HG02870 (cell line): ENCODE measurements at regions not wholly inside any gene's neighbourhood (a gene's known extent, or its start where the extent isn't known, plus 50 kb on each side); places are given as distances from the start of the nearest gene placed in this dataset.

Experiments used
- ATAC-seq: cut with Tn5 transposase; IDR thresholded peaks from one replicate; pipeline ENCODE4 v1.9.1; 2021; ENCODE audit warnings: mild to moderate bottlenecking, moderate library complexity; ENCODE audit not compliant: unreplicated experiment

DNA sequence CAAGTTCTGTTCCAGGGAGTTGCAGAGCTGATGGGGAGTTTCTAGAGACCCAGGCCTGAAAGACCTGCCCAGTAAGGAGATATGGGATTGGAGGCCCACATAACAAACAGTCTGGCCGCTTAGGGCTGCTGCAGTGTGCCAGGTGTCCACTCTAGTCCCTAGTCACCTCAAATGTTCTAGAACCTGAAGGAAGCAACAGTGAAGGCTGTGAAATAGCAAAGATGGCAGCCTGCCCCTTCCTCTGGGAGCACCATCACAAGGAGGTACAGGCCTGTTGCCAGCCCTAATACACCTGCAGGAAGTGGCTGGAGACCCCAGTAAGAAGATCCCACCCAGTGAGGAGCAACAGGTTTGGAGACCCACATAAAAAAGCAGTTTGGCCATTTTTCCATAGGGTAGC, 783.8 kb upstream of the EDIL3 start:
- no peak for ATAC-seq

DNA sequence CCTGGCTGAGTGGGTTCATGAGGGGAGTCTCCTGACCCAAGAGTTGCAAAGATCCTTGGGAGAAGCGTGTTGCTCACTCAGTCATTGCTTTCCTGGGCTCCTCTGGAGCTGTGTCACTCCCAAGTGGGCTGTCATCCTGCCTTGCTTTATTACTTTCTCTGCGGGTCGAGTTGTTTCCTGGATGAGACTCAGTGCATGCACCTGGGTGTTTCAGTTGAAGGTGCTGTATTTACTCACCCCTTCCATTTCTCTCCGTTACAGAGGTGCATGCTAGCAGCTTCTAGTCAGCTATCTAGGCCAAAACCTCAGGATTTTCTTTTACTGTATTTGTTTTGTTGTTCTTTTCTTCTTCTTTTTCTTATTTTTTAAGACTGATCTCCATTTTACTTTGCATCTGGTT, 785.5 kb upstream of the EDIL3 start:
- ATAC-seq: no peak

DNA sequence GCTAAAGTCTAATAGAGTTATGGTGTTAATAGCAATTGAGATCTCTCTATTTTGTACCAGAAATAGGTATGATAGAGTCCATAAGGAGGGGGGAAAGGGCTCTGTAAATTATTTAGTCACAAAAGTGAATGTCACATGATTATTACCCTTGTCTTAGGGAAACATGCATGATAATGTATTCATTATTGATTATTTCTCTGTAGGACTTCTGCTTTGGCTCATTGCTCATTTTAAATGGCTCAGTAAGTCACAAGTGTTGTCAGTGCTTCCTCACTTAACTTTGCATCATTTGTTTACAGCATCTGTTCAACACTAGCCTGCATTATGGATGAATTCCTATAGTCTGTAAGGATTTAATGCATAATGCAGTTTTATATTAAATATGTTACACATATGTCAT, 788.8 kb upstream of the EDIL3 start:
- ATAC-seq: no peak

DNA sequence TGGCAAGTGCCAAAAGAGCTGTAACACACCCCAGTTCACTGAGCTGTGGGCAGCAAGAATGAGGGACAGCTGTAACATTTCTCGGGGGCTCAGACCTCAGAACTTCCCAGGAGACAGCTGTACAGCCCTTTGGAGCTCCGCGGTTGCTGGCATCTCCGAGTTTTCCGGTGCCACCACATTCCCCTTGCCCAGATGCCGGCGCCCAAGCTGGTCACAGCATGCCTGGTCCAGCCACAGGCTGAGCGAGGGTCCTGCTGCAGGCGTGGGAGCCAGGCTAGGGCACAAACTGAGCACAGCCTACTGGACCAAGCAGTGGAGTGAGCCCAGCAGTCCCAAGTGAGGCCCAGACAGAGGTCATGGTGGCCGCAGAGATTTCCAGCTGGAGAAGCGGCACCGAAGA, 797.7 kb upstream of the EDIL3 start:
- ATAC-seq: no peak

DNA sequence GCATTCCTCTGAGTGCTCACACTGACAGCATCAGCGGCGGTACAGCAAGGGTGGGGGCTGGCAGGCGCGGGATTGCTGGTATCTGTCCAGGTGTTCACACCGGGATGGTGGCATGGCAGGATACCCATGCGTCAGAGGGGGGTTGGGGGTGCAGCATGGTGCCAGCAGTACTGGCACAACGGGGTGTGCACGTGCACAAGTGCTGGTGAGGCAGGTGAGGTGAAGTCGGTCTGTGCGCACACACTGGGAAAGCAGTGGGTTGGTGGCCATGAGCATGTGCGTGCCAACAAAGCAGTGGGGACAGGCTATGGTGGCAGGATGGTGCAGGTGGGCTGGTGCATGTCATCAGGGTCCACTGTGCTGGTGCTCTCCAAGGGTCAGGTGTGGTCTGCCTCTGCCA, 819.6 kb upstream of the EDIL3 start:
- no peak for ATAC-seq

DNA sequence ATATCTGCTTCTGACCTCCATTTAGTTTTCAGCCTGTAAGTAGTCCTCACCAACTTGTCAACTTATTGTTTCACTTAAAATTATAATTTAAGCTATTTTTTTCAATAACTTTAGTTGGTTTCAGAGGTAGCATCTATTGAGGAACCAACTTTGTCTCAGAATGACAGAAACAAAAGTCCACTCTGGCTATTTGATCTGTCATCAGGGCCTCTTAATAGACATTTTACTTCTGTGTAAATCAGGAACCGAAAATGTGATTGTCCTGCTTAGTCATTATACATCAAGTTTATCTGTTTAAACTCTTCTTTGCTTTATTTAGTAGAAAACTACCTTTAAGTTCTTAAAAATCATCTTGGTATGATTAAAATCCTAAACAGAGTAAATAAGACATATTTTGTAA, 820.8 kb upstream of the EDIL3 start:
- ATAC-seq: no peak

DNA sequence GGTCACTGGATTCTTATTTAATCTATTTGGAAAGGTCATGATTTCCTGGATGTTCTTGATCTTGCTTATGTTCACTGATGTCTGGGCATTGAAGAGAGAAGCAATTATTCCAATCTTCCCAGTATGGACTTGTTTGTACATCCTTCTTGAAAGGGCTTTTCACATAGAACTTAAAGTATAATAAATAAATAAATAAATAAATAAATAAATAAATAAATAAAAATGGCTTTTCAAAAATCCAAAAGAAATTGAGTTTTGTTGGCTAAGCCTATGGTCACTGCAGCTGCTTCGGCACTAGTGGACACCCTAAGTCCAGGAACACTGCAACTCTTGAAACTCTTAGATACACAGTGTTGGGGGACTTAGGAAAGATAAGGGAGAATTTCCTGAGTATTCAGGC, 840.7 kb upstream of the EDIL3 start:
- no peak for ATAC-seq

DNA sequence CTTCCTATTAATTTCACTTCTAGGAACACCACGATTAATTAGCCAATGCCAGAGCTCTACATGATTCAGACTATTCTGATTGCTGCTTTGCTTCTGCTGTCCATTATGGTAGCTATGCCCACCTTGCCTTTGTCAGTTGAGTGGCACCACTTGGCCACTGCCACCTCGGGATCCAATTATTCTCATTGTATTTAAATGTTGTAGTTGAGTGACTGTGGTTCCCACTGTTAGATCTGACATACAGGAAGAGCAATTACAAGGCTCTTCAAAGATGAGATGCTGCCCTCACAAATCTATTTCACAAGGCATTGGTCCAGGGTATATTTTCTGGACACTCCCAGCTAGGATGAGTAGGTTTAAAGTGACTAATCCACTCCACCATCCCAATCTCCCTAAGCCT, 864.5 kb upstream of the EDIL3 start:
- no peak for ATAC-seq

DNA sequence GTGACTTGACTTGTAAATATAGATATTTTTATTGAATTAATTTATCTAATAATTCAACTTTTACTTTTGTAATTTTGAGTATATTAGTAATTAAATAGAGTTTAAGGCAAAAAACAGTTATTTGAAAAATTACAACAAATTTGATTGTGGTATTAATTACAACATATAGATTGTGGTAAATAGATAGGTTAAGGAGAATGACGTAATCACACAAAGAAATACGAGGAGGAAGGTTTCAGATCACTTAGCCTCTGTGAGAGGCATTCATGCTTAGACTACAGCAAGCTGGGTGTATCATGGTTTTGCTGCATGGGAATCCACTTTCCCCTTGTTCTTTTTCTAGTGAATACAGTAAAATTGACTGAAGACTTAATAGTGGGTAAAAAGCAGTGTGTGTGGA, 878.4 kb upstream of the EDIL3 start:
- no peak for ATAC-seq

DNA sequence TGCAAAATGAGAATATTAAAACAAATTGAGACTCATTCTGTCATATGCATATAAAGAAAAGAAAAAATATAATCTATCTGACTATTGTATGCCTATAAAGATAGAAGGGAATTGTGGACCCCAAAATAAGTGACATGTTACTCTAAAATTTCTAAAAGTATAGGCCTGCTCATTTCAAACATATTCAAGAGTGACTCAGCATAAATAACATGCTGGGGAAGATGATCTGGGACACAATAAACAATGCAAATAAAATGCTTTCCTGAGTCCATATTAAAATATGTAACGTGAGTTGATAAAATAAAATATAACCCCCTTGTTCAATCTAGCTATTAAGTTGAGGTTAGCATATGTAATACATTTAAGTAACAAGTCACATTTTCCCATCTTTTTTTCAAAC, 882.0 kb upstream of the EDIL3 start:
- ATAC-seq: no peak

DNA sequence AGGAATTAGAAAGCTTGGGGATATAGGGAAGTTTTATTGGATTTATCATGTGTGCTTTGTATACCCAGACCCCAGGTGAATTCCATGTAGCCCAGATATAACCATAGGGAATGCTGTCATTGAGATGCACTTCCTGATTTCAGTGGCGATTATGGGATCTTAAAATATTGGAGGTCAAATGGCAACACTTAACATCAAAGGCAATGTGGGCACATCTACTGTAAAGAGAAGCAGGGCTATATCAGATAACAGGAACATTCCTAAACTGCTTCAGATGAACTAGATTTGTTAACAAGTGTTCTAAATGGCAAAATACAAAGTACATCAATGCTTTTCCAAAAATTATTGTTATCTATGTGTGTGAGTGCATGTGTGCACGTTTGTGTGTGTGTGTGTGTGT, 883.5 kb upstream of the EDIL3 start:
- ATAC-seq: no peak

DNA sequence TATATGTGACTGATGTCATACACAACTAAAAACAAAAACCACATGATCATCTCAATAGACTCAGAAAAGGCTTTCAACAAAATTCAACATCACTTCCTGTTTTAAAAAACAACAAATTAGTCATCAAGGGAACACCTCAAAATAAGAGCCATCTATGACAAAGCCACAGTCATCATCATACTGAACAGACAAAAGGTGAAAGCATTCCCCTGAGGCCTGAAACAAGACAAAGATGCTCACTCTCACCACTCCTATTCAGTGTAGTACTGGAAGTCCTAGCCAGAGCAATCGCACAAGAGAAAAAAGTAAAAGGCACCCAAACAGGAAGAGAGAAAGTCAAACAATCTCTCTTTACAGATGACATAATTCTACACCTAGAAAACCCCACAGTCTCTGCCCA, 893.5 kb upstream of the EDIL3 start:
- peak; percentile 55 for ATAC-seq

DNA sequence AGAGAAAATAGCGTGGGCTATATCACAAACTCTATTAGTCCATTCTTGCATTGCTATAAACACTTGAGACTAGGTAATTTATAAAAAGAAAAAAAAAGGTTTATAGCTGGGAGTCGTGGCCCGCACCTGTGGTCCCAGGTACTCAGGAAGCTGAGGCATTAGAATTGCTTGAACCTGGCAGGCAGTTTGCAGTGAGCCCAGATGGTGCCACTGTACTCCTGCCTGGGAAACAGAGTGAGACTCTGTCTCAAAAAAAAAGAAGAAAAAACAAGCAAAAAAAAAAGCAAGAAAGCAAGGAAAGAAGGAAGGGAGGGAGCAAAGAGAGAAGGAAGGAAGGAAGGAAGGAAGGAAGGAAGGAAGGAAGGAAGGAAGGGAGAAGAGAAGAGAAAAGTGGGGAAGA, 904.2 kb upstream of the EDIL3 start:
- no peak for ATAC-seq

DNA sequence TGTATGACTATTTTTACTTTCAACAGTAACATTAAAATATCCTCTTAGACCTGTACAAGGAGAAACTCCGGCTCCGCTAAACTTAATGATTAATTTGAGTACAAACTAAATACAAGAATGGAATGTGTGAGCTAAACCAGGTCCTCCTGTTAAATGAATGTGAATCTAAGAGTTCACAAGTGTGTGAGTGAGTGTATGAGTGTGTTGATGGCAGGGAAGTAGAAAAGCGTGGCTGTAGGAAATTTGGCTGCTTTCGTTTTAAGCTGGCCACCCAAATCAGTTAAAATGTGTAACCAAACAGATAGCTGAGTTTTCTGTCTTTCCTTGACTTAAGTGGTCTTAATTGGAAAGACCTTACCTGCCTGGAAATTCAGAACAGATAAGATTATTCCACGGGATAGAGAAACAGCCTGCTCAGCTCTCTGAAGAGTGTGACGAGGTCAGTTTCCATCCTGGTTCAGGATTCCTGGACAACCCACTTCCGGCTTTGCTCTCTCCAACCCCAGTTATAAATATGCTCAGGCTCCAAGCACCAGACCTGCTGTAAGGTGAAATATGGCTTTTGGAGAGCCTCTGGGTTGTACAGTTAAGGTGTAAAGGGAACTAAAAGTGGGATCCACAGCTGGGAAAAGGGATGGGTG, 908.6 kb upstream of the EDIL3 start:
- ATAC-seq: no peak

DNA sequence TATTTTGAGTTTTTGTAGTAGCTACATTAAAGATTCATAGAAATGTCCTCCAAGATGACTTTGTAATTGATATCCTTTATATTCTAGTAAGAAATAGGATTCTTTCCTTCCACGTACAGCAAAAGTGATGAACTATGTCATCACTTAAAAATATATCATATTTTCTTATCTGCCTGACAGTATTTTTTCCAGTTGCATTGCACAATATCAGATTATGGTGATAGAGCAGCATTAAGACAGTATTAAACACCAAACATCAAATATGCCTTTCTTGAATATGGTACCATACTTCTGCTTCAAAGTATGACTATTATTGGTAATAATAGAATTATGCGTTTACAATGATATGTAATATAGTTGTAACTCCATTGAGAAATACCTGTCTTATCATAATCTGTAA, 919.8 kb upstream of the EDIL3 start:
- no peak for ATAC-seq

DNA sequence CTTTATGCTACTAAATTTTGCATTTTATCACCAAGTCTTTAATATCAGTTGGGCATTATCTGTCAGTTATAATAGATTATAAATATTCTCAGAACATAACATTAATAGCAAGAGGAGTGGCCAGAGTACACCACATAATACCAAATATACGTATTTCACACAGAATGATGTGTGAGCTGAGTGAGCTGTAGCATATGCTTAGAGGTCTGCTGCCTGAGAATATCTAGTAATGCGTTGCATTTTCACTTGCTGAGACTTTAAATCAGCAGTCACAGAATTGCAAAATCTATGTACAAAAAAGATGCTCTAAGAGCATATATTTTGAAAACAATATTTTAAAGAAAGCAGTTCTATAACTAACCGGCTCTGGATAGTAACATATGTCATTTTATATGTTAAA, 921.1 kb upstream of the EDIL3 start:
- ATAC-seq: no peak

DNA sequence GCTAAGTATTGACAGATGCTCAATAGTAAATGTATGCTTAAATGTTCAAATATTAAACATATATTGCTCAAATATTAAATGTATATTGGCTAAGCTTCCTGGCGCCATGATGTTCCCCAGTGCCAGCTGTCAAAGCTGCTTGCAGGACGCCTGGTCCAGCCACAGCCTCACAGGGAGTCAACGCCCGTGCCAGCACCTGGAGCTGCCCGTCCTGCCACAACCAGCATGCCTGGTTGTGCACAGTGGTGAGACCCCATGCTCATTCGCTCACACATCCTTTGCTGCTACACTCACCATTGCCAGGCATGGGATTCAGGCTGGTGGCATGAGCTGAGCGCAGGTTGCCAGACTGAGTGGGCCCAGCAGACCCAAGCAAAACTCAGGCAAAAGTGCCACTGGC, 926.9 kb upstream of the EDIL3 start:
- ATAC-seq: no peak

DNA sequence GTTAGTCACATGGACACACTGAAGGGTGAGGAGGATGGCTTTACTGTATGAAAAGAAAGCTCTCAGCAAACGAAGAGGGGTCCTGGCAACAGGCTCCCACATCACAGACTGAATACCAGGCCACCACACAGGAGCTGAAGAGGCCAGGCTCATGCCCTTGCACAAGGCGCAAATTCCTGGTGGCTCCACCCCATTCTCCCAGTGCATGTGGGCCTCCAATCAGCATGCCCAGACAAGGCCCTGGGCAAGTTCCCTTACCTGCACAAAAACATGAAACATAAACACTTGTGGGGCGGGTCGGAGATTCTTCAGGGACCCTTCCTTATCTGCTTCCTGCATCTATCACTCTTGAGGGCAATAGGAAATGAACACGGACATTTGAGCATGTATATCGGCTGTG, 935.8 kb upstream of the EDIL3 start:
- no peak for ATAC-seq

DNA sequence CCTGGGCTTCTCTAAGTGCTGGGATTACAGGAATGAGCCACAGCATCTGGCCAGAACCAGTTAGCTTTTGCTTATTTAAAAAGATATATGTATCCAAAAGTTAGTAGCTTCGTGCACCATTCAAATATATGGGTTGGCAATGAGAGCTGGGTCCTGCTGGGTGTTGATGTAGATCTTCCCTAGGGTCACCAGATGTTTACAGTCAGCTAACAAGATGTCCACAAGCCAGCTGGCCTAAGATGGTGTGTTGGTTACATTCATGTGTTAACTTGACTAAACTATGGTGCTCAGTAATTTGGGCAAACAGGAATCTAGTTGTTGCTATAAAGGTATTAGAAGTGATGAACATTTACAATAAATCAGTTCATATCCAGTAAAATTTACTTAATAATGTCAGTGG, 948.6 kb upstream of the EDIL3 start:
- no peak for ATAC-seq

DNA sequence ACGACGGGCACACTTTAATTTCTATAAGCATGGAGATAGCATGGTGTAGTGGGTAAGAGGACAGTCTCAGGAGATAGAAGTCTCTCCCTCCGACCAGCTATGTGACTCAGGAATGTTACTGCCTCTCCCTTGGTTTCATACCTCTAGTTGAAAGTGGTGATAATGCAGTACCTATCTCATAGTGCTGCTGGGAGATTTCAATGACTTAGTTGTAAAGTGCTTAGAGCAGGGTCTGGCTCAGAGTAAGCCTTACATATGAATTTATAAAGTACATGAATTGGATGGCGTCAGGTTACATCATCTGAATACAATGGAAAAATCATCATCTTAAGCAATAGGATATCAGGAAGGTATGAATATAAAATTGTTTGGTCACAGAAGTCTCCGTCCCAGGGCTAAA, 952.8 kb upstream of the EDIL3 start:
- ATAC-seq: no peak

DNA sequence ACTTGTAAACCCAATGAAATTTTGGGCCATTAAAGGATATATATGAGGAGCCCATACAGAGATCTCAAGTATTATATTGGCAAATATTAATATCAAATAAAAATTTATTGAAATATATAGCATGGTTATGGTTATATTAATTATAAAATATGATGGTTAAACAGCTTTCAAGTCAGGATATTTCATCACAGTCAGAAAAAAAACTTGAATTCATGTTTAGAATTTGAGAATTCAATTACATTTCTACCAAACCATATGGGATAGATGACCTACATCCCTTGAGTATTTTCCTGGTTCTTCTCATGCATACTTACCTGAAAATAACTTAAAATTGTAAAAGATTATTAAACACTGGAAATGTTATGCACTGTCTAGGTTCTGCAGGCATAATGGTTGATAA, 956.1 kb upstream of the EDIL3 start:
- no peak for ATAC-seq

DNA sequence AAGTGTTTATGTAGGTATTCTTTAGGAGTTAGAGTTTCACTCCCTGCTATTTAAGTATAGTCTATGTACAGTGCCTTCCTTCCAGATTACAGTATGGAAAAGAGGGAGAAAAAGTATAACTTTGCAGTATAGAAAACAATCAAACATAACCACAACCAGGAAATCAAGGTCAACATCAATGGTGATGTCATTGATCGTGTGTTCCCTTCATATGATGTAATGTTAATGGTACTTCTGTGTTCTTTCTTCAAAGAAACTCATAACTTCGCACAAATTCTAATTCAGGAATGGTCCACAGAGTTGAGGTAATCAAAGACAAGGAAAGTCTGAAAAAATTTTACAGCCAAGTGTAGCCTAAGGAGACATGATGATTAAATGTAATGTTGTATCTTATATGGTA, 961.1 kb upstream of the EDIL3 start:
- no peak for ATAC-seq

DNA sequence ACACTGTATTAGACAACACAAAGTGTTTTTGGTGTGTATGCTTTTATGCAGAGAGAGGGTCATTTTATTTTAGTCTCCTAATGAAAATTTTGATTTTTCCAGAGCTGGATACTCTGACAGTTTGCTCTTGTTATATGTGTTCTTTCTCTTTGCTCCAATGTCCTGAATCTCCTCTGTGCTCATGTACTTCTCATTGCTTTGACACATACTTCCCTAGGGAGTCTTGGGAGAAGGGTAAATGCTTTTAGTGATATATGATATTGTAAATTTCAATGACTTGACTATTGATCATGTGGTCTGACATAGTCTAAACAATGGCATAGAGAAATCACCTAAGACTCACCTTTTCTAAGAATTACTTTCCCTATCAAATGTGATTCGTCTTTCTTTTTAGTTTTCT, 972.6 kb upstream of the EDIL3 start:
- ATAC-seq: no peak

DNA sequence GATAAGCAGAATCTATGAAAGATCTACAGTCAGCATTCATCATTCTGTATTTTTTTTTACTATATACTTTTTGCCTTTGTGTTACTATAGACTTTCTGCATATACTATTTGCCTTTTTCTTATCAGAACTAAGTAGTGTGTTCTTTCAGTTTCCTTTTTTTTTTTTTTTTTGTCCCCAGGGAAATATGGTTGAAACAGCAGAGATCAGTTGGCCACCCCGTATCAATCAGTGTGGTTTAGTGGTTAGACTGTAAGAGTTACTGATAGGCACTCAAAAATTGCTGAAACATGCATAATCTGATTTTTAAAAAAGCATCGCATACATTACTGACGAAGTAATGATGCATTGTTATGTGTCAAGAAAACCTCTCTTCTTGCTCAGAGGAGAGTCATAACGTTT, 990.8 kb upstream of the EDIL3 start:
- no peak for ATAC-seq
